ENCODE measurements at regions not wholly inside any gene's neighbourhood (a gene's known extent, or its start where the extent isn't known, plus 50 kb on each side); places are given as distances from the start of the nearest gene placed in this dataset.
"Not testable (repeated sequence)": the region's sequence is repeated elsewhere in the genome, so short reads cannot be mapped to it uniquely, and the experiment has no call there.

DNA sequence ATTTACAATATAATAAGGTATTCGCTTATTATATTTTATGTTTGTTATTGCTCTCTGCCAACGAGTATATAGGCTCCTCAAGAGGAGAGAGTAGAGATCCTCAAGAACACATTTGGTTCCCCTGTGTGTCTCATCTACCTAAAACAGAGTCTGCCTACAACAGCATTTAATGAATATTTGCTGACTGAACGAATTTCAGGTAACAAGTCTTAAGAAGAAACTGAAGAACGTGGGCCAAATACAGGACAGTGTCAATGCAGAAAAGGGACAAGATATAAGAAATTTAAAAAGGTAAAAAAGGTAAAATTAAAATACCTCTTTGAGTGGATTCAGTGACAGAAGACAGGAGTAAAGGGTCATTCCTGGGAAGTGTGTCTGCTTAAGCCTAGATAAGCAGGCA is 129.2 kb downstream of the HNMT start:
- ChIA-PET POLR2A (no interaction called here), CTCF (interaction anchor here (1.1 kb wide), 1 partner anchor 145 kb away, joined by 3 read pairs; no protein-coding TSS in a partner anchor)
- no peak for DNase-seq (ENCODE audit: low read depth, low spot score)
- TF ChIP-seq, protein P1, sequence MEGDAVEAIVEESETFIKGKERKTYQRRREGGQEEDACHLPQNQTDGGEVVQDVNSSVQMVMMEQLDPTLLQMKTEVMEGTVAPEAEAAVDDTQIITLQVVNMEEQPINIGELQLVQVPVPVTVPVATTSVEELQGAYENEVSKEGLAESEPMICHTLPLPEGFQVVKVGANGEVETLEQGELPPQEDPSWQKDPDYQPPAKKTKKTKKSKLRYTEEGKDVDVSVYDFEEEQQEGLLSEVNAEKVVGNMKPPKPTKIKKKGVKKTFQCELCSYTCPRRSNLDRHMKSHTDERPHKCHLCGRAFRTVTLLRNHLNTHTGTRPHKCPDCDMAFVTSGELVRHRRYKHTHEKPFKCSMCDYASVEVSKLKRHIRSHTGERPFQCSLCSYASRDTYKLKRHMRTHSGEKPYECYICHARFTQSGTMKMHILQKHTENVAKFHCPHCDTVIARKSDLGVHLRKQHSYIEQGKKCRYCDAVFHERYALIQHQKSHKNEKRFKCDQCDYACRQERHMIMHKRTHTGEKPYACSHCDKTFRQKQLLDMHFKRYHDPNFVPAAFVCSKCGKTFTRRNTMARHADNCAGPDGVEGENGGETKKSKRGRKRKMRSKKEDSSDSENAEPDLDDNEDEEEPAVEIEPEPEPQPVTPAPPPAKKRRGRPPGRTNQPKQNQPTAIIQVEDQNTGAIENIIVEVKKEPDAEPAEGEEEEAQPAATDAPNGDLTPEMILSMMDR (IDR thresholded peaks at IDR 0.05; ENCODE audit: insufficient read depth, low read length, missing control alignments), result no peak
- H3K4me3 ChIP-seq (ENCODE audit: low read depth, low read length), result no peak overlapping the region

DNA sequence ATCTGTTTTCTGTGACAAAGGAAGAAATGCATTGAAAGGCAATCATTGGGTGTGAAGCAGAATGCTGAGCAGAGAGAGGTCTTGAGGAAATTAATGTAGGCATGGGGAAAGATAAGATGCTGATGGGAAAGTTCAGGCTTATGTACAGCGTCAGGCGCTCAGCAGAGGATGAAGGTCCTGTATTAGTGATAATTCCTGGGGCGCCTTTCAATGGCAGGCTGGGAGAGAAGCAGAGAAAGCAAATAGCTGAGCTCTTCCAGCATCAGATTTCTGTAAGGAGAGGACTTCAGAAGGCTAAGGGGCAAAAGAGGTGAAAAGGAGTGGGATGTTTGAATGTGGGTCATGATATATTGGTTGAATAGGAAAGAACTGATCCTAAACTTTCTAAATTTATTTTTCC is 129.8 kb downstream of the HNMT start:
- ChIA-PET CTCF (interaction anchor here (1.1 to 1.6 kb wide), 2 partner anchors 8 to 146 kb away, joined by 3 to 4 read pairs; no protein-coding TSS in a partner anchor), POLR2A (no interaction called here)
- no peak for DNase-seq (ENCODE audit: low read depth, low spot score)
- no peak overlapping the region for H3K4me3 ChIP-seq (ENCODE audit: low read depth, low read length)
- TF ChIP-seq, protein P1 (IDR thresholded peaks at IDR 0.05; ENCODE audit: insufficient read depth, low read length, missing control alignments), result no peak

DNA sequence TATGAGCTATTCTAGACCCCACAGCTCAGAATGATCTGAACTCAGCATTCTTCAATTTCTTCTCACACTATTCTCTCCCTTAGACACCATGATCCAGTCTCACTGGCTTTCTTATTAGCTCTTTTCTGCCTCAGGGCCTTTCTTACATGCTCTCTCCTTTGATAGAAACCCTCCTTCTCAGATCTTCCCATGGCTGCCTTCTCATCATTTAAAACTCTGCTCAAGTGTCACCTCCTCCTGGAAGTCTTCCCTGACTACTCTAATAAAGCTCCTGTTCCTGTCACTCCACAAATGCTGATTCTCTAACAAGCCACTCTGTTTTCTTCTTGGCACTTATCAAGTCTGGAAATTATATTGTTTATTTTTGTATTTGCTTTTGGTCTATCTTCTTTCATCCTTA is 131.1 kb downstream of the HNMT start:
- DNase-seq (ENCODE audit: low read depth, low spot score), result no peak
- CTCF ChIA-PET, result interaction anchor here (1.1 to 1.9 kb wide), 4 partner anchors 10 to 183 kb away, joined by 3 to 9 read pairs (median 4); no protein-coding TSS in a partner anchor
- TF ChIP-seq, protein P1 (IDR thresholded peaks at IDR 0.05; ENCODE audit: insufficient read depth, low read length, missing control alignments), result no peak
- POLR2A ChIA-PET, result no interaction called here
- H3K4me3 ChIP-seq (ENCODE audit: low read depth, low read length), result no peak overlapping the region

DNA sequence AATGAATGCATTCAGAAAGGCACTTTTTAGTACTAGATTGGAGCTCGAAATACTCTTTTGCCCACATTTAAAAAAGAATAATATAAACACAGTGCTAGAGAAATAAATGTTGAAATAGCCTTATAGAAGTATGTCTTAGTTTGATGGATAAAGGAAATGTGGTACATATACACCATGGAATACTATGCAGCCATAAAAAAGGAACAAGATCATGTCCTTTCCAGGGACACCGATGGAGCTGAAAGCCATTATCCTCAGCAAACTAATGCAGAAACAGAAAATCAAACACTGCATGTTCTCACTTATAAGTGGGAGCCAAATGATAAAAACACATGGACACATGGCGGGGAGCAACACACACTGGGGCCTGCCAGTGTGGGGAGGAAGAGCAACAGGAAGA is 135.0 kb downstream of the HNMT start:
- POLR2A ChIA-PET, result not testable (repeated sequence)
- CTCF ChIA-PET, result interaction anchor here (2.1 kb wide), 1 partner anchor 9 kb away, joined by 11 read pairs; no protein-coding TSS in a partner anchor

DNA sequence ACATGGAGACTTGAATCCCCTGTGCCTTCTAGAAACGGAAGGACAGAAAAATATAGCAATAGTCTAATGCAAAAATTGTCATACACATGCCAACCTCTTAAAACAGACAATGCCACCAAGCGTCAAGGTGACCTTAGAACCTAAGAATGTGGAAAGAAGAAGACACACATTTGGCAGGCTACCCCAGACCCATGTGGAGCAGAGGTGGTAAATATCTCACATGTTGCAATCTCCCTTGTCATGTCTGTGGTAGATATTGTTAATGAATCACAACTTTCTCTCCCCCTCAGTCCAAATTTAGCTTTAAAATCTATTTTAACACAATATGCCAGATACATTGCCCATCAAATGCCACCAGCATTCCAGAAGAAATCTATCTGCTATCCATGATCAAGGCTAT is 137.4 kb downstream of the HNMT start:
- POLR2A ChIA-PET, result no interaction called here
- no peak overlapping the region for H3K4me3 ChIP-seq (ENCODE audit: low read depth, low read length)
- no peak for DNase-seq (ENCODE audit: low read depth, low spot score)
- TF ChIP-seq, protein P1 (IDR thresholded peaks at IDR 0.05; ENCODE audit: insufficient read depth, low read length, missing control alignments), result no peak
- CTCF ChIA-PET, result no interaction called here

More for the DNA sequence above, 135.0 kb downstream of the HNMT start:
- not testable (repeated sequence) for H3K4me3 ChIP-seq (ENCODE audit: low read depth, low read length); DNase-seq (ENCODE audit: low read depth, low spot score)

GRCh38 chr2:138102664-138103063 is 138.4 kb downstream of the HNMT start:
- no peak for DNase-seq (ENCODE audit: low read depth, low spot score)
- CTCF ChIA-PET, result interaction anchor here (2.6 kb wide), 1 partner anchor 12 kb away, joined by 12 read pairs; no protein-coding TSS in a partner anchor
- POLR2A ChIA-PET, result no interaction called here
- TF ChIP-seq, protein P1 (IDR thresholded peaks at IDR 0.05; ENCODE audit: insufficient read depth, low read length, missing control alignments), result no peak
- H3K4me3 ChIP-seq (ENCODE audit: low read depth, low read length), result no peak overlapping the region

DNA sequence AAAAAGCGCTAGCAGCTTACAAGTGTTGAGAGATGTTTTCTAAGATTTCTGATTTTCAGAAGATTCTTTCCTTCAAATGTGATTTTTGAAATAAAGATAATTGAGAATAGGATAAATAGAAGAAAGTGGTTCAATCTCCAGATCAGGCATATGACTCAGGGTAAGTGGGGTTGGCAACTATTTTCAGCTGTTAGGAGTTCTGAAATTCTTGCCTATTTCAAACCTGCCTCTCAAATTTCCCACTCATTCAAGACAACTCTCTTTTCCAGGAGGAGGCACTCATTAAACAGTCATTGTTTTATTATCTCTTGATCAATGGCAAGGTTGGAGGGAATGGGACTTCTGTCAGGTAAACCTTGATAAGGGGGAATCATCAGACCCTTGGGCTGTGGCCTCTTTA is 138.9 kb downstream of the HNMT start:
- H3K4me3 ChIP-seq (ENCODE audit: low read depth, low read length), result no peak overlapping the region
- DNase-seq (ENCODE audit: low read depth, low spot score), result no peak
- ChIA-PET CTCF (interaction anchor here (1.4 to 2.6 kb wide), 2 partner anchors 13 to 16 kb away, joined by 4 to 12 read pairs; no protein-coding TSS in a partner anchor), POLR2A (no interaction called here)
- TF ChIP-seq, protein P1 (IDR thresholded peaks at IDR 0.05; ENCODE audit: insufficient read depth, low read length, missing control alignments), result no peak
